ENCODE measurements at regions not wholly inside any gene's neighbourhood (a gene's known extent, or its start where the extent isn't known, plus 50 kb on each side); places are given as distances from the start of the nearest gene placed in this dataset.

DNA sequence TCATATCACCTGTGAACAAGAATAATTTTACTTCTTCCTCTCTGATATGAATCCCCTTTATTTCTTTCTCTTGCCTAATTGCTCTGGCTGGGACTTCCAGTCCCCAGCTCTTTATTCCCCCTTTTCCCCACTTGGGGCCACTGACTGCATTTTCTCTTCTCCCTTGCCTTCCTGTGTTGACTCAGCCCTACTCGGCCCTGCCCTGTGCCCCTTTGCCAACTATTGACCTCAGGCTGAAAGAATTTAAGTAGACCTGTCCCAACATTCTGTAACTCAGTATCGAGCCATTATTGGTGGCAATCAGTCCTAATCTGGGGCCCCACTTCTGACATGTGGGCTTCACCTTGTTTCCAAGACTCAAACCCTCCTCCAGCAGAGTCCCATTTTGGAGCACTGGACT is 60.6 kb upstream of the STUM start:
- POLR2A ChIA-PET = no interaction called here
- peaks cover 20% of the 10 kb centered on the region for H3K4me1 Mint-ChIP-seq
- H2AFZ ChIP-seq (ENCODE audit: insufficient read depth, low read depth, low read length, poor library complexity, severe bottlenecking) = no peak overlapping the region
- H3K9me3 Mint-ChIP-seq (ENCODE audit: insufficient read depth) = no peaks in the 10 kb centered on the region
- DNase-seq (no peak), ATAC-seq (ENCODE audit: low read depth) (no peak)
- CTCF ChIA-PET = no interaction called here
- H3K9ac ChIP-seq (ENCODE audit: low read length) = no peak overlapping the region
- no peak overlapping the region for H3K27ac Mint-ChIP-seq
- H3K4me2 ChIP-seq (replicated peaks; ENCODE audit: low read depth, low read length, poor library complexity, severe bottlenecking) = no peak overlapping the region
- 83% methylated on average over 2 of the region's 2 CpGs for WGBS (ENCODE audit: insufficient coverage)
- H3K27me3 ChIP-seq (replicated peaks in 1 of 4; ENCODE audit: control extremely low read depth in 1 of 4, control insufficient read depth in 3 of 4, insufficient read depth in 4 of 4, low read length in 3 of 4) = peaks cover 0 to 12% (median 4%) of the 10 kb centered on the region in 4 experiments
- peaks cover 46% of the 10 kb centered on the region for H3K27me3 Mint-ChIP-seq
- no peak overlapping the region for H3K27ac ChIP-seq (ENCODE audit: low read length in 2 of 2)
- peaks cover 0 to 8% of the 10 kb centered on the region in 2 donors for H3K4me1 ChIP-seq (ENCODE audit: control insufficient read depth in 2 of 2, insufficient read depth in 2 of 2, low read length in 2 of 2)
- H3K4me3 Mint-ChIP-seq = no peak overlapping the region
- no peaks in the 10 kb centered on the region for H3K36me3 ChIP-seq (replicated peaks in 1 of 2; ENCODE audit: control extremely low read depth in 1 of 2, control insufficient read depth in 1 of 2, extremely low read depth in 1 of 2, insufficient read depth in 2 of 2, low read length in 1 of 2)
- TF ChIP-seq EZH2 (IDR thresholded peaks at IDR 0.05; ENCODE audit: borderline replicate concordance, insufficient read depth, low read depth, low read length, poor library complexity, severe bottlenecking) = no peak
- TF ChIP-seq, protein P1, sequence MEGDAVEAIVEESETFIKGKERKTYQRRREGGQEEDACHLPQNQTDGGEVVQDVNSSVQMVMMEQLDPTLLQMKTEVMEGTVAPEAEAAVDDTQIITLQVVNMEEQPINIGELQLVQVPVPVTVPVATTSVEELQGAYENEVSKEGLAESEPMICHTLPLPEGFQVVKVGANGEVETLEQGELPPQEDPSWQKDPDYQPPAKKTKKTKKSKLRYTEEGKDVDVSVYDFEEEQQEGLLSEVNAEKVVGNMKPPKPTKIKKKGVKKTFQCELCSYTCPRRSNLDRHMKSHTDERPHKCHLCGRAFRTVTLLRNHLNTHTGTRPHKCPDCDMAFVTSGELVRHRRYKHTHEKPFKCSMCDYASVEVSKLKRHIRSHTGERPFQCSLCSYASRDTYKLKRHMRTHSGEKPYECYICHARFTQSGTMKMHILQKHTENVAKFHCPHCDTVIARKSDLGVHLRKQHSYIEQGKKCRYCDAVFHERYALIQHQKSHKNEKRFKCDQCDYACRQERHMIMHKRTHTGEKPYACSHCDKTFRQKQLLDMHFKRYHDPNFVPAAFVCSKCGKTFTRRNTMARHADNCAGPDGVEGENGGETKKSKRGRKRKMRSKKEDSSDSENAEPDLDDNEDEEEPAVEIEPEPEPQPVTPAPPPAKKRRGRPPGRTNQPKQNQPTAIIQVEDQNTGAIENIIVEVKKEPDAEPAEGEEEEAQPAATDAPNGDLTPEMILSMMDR (IDR thresholded peaks at IDR 0.05) = no peak
- no peaks in the 10 kb centered on the region for H3K79me2 ChIP-seq (ENCODE audit: control insufficient read depth, insufficient read depth, low read length)
- H3K9me3 ChIP-seq (ENCODE audit: control extremely low read depth in 1 of 3, control insufficient read depth in 2 of 3, insufficient read depth in 1 of 3, low read length in 2 of 3) = peaks cover 0 to 6% (median 0%) of the 10 kb centered on the region in 3 donors
- no peaks in the 10 kb centered on the region for H4K20me1 ChIP-seq (ENCODE audit: control insufficient read depth, insufficient read depth, low read length, poor library complexity, severe bottlenecking)
- no peak overlapping the region for H3K4me3 ChIP-seq (ENCODE audit: control extremely low read depth in 1 of 5, extremely low read depth in 1 of 5, insufficient read depth in 1 of 5, low read depth in 2 of 5, low read length in 4 of 5)
- intact Hi-C loops (cut with micrococcal nuclease) = no loop called here

- CTCF ChIA-PET = no interaction called here
- H3K4me2 ChIP-seq (replicated peaks; ENCODE audit: low read depth, low read length, poor library complexity, severe bottlenecking) = no peak overlapping the region
- no peak for ATAC-seq (ENCODE audit: low read depth)
- no peak overlapping the region for H3K4me3 Mint-ChIP-seq
- H3K79me2 ChIP-seq (ENCODE audit: control insufficient read depth, insufficient read depth, low read length) = no peaks in the 10 kb centered on the region
- TF ChIP-seq, protein P1 (IDR thresholded peaks at IDR 0.05) = no peak
- TF ChIP-seq EZH2 (IDR thresholded peaks at IDR 0.05; ENCODE audit: borderline replicate concordance, insufficient read depth, low read depth, low read length, poor library complexity, severe bottlenecking) = no peak
- H2AFZ ChIP-seq (ENCODE audit: insufficient read depth, low read depth, low read length, poor library complexity, severe bottlenecking) = no peak overlapping the region
- no peak for DNase-seq
- peaks cover 32% of the 10 kb centered on the region for H3K27me3 Mint-ChIP-seq
- intact Hi-C loops (cut with micrococcal nuclease) = no loop called here
- no peaks in the 10 kb centered on the region for H4K20me1 ChIP-seq (ENCODE audit: control insufficient read depth, insufficient read depth, low read length, poor library complexity, severe bottlenecking)
- H3K27ac ChIP-seq (ENCODE audit: low read length in 2 of 2) = no peak overlapping the region
- H3K4me3 ChIP-seq (ENCODE audit: control extremely low read depth in 1 of 5, extremely low read depth in 1 of 5, insufficient read depth in 1 of 5, low read depth in 2 of 5, low read length in 4 of 5) = no peak overlapping the region
- WGBS (ENCODE audit: insufficient coverage) = 65% methylated on average over 5 of the region's 9 CpGs
- no peak overlapping the region for H3K27ac Mint-ChIP-seq
- H3K27me3 ChIP-seq (replicated peaks in 1 of 4; ENCODE audit: control extremely low read depth in 1 of 4, control insufficient read depth in 3 of 4, insufficient read depth in 4 of 4, low read length in 3 of 4) = peaks cover 0 to 6% (median 3%) of the 10 kb centered on the region in 4 experiments
- H3K4me1 ChIP-seq (ENCODE audit: control insufficient read depth in 2 of 2, insufficient read depth in 2 of 2, low read length in 2 of 2) = peaks cover 0 to 8% of the 10 kb centered on the region in 2 donors
- H3K4me1 Mint-ChIP-seq = peaks cover 22% of the 10 kb centered on the region
- H3K9me3 Mint-ChIP-seq (ENCODE audit: insufficient read depth) = no peaks in the 10 kb centered on the region
- POLR2A ChIA-PET = no interaction called here
- no peaks in the 10 kb centered on the region for H3K36me3 ChIP-seq (replicated peaks in 1 of 2; ENCODE audit: control extremely low read depth in 1 of 2, control insufficient read depth in 1 of 2, extremely low read depth in 1 of 2, insufficient read depth in 2 of 2, low read length in 1 of 2)
- no peaks in the 10 kb centered on the region for H3K9me3 ChIP-seq (ENCODE audit: control extremely low read depth in 1 of 3, control insufficient read depth in 2 of 3, insufficient read depth in 1 of 3, low read length in 2 of 3)
- no peak overlapping the region for H3K9ac ChIP-seq (ENCODE audit: low read length)
Measured at GRCh38 chr1:226489718-226490425, 58.7 kb upstream of the STUM start.

All from B cell (primary cell).